ENCODE measurements at regions not wholly inside any gene's neighbourhood (a gene's known extent, or its start where the extent isn't known, plus 50 kb on each side); places are given as distances from the start of the nearest gene placed in this dataset.

GRCh38 chr6:1536526-1537429 lies 72.9 kb upstream of the FOXC1 start:
- Histone ChIP-seq H3K27me3 (no peaks in the 10 kb centered on the region), H3K4me3 (no peak overlapping the region), H3K4me1 (no peaks in the 10 kb centered on the region), H3K36me3 (no peaks in the 10 kb centered on the region), H3K9me3 (no peaks in the 10 kb centered on the region), H3K27ac (no peak overlapping the region)
- DNase-seq: no peak
- intact Hi-C loops (cut with DNase I): no loop called here
- no peak for TF ChIP-seq CTCF (IDR thresholded peaks at IDR 0.05)
- no peak for ATAC-seq

DNA sequence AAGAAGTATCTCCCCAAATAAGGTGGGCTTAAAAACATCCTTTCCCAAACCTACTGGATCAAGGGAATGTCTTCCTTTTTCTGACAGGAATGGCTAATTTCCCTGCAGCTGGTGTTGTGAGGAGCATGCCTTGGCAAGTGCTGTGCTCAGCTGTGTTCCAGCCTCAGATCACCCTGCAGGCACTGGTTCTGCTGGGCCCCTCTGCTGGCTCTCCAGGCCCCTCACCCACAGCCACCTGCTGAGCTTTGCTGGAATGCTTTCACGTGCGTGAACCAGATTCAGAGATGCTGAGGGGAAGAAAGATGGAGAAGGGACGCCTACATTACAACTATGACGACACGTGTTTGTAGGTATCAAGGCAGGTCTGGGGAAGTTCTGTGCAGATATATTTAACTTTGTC lies 71.3 kb upstream of the FOXC1 start:
- H3K9me3 ChIP-seq: no peaks in the 10 kb centered on the region
- no peaks in the 10 kb centered on the region for H3K4me1 ChIP-seq
- H3K27me3 ChIP-seq: no peaks in the 10 kb centered on the region
- no peak for DNase-seq
- no peak overlapping the region for H3K4me3 ChIP-seq
- intact Hi-C loops (cut with DNase I): no loop called here
- ATAC-seq: no peak
- TF ChIP-seq CTCF (IDR thresholded peaks at IDR 0.05): no peak
- no peak overlapping the region for H3K27ac ChIP-seq
- no peaks in the 10 kb centered on the region for H3K36me3 ChIP-seq

- intact Hi-C loops (cut with DNase I): no loop called here
- Histone ChIP-seq H3K27ac (no peak overlapping the region), H3K27me3 (no peaks in the 10 kb centered on the region), H3K4me1 (no peaks in the 10 kb centered on the region), H3K4me3 (no peak overlapping the region), H3K36me3 (no peaks in the 10 kb centered on the region), H3K9me3 (no peaks in the 10 kb centered on the region)
- no peak for DNase-seq
- no peak for ATAC-seq
- TF ChIP-seq CTCF (IDR thresholded peaks at IDR 0.05): no peak
These were observed 70.8 kb upstream of the FOXC1 start for GRCh38 chr6:1538810-1539478.

DNA sequence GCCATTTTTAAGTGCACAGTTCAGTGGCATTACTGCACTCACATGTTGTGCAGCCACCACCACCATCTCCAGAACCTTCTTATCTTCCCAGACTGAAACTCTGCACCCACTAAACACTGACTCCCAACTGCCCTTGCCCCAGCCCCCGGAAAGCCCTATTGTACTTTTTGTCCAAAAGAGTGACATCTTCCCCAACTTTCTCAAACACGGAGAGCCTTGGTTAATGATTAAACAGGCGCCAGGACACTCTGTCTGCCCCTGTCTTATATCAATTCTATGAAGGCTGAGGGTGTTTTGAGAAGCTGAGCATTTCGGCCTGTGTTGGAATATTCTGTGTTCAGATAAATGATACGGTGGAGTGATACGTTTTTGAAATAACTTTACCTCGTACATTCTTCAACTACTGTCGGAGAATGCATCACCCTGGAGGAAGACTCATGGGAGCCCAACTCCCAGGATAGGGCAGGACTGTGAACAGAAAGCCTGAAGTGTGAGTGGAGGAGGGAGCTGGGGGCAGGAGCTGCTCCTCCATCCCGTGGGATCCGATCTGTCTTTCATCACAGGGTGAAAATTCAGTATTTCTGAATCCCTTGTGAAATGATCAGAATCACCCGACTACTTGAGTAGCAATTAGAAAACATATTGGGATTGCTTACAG lies 68.7 kb upstream of the FOXC1 start:
- Histone ChIP-seq H3K4me3 (no peak overlapping the region), H3K9me3 (no peaks in the 10 kb centered on the region), H3K36me3 (no peaks in the 10 kb centered on the region), H3K27ac (no peak overlapping the region), H3K27me3 (no peaks in the 10 kb centered on the region), H3K4me1 (no peaks in the 10 kb centered on the region)
- no peak for ATAC-seq
- TF ChIP-seq CTCF (IDR thresholded peaks at IDR 0.05): no peak
- intact Hi-C loops (cut with DNase I): no loop called here
- DNase-seq: no peak

DNA sequence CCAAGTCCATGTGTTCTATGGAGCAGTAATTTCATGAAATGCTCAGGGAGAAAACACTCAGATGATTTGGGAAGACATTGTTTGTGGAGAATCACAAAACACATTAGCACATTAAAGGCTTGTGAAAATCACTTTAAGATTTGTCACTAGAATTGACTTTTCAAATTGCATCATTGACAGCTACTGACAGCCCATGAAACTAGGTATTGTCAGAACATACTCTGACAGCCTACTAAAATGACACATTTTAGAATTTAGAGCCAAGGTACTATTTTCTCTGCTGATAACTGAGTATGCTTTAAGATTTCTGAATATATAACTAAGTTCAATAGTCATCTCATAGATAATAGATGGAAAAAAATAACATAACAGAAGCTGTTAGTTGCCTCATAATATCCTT lies 67.4 kb upstream of the FOXC1 start:
- no peak overlapping the region for H3K4me3 ChIP-seq
- ATAC-seq (no peak), DNase-seq (no peak)
- H3K27ac ChIP-seq: no peak overlapping the region
- H3K9me3 ChIP-seq: no peaks in the 10 kb centered on the region
- no peak for TF ChIP-seq CTCF (IDR thresholded peaks at IDR 0.05)
- no peaks in the 10 kb centered on the region for H3K4me1 ChIP-seq
- no peaks in the 10 kb centered on the region for H3K27me3 ChIP-seq
- intact Hi-C loops (cut with DNase I): no loop called here
- H3K36me3 ChIP-seq: no peaks in the 10 kb centered on the region

Measured in left lung (tissue), 4 donors.